Keratinocyte (primary cell): ENCODE measurements at regions not wholly inside any gene's neighbourhood (a gene's known extent, or its start where the extent isn't known, plus 50 kb on each side); places are given as distances from the start of the nearest gene placed in this dataset.

Source experiments
- DNase-seq: peaks from one replicate; pipeline ENCODE4 v3.0.0-alpha.2; 2011; ENCODE audit warnings: low read depth, missing footprints, low spot score
- FAIRE-seq: peaks from 2 replicates; lab custom pipeline; 2011; peaks lifted over from hg19 to GRCh38; lab: Jason Lieb, UNC
- H2AFZ ChIP-seq: 2 replicates; pipeline ENCODE4 v1.6.0; 2012; ENCODE audit warnings: low read length, control low read depth, inconsistent platforms; ENCODE audit not compliant: control insufficient read depth
- H3K27ac ChIP-seq: 2 replicates; pipeline ENCODE4 v1.5.1; 2011; ENCODE audit warnings: low read length; ENCODE audit not compliant: control insufficient read depth, insufficient read depth
- H3K27me3 ChIP-seq: 3 replicates; pipeline ENCODE4 v1.6.0; 2011; ENCODE audit warnings: low read length; ENCODE audit not compliant: control insufficient read depth, insufficient read depth; ENCODE audit errors: extremely low read depth
- H3K36me3 ChIP-seq, 2 experiments: 2 replicates in 1 of 2; 3 replicates in 1 of 2; pipeline ENCODE4 v1.5.1; 2011; ENCODE audit warnings: low read length in 2 of 2, mild to moderate bottlenecking in 1 of 2; ENCODE audit not compliant: control insufficient read depth in 2 of 2, insufficient read depth in 2 of 2; ENCODE audit errors: extremely low read depth in 1 of 2
- H3K4me1 ChIP-seq: 3 replicates; pipeline ENCODE4 v1.5.1; 2011; ENCODE audit warnings: low read length; ENCODE audit not compliant: control insufficient read depth, insufficient read depth; ENCODE audit errors: extremely low read depth
- H3K4me2 ChIP-seq: 3 replicates; pipeline ENCODE4 v1.6.0; 2011; ENCODE audit warnings: low read depth, low read length; ENCODE audit not compliant: control insufficient read depth, insufficient read depth; ENCODE audit errors: extremely low read depth
- H3K4me3 ChIP-seq, 3 experiments: fragments of 200-600 bp in 1 of 3; sonication (generic) in 1 of 3; 2 replicates in 2 of 3; 3 replicates in 1 of 3; pipeline ENCODE4 v1.5.1; 2011 to 2016; ENCODE audit warnings: low read length in 3 of 3, mild to moderate bottlenecking in 3 of 3, control low read depth in 2 of 3, inconsistent platforms in 1 of 3, low read depth in 1 of 3, mixed read lengths in 1 of 3, mixed run types in 1 of 3, moderate library complexity in 1 of 3; ENCODE audit not compliant: control insufficient read depth in 2 of 3, insufficient read depth in 2 of 3; ENCODE audit errors: extremely low read depth in 1 of 3
- H3K79me2 ChIP-seq: 2 replicates; pipeline ENCODE4 v1.6.0; 2012; ENCODE audit warnings: low read length; ENCODE audit not compliant: control insufficient read depth, insufficient read depth
- H3K9ac ChIP-seq: 3 replicates; pipeline ENCODE4 v1.6.0; 2011; ENCODE audit warnings: low read length; ENCODE audit not compliant: control insufficient read depth, insufficient read depth; ENCODE audit errors: extremely low read depth
- H3K9me1 ChIP-seq: 3 replicates; pipeline ENCODE4 v1.6.0; 2011; ENCODE audit warnings: low read length; ENCODE audit not compliant: control insufficient read depth, insufficient read depth; ENCODE audit errors: extremely low read depth
- H3K9me3 ChIP-seq: 2 replicates; pipeline ENCODE4 v1.5.1; 2012; ENCODE audit warnings: low read depth, low read length; ENCODE audit not compliant: control insufficient read depth
- H4K20me1 ChIP-seq: 3 replicates; pipeline ENCODE4 v1.6.0; 2011; ENCODE audit warnings: low read length; ENCODE audit not compliant: control insufficient read depth, insufficient read depth; ENCODE audit errors: extremely low read depth
- CTCF ChIP-seq, 3 experiments: IDR thresholded peaks in 1 of 3; conservative IDR thresholded peaks in 1 of 3; optimal IDR thresholded peaks in 1 of 3; 2 replicates in 2 of 3; 3 replicates in 1 of 3; pipeline versions ENCODE3 to v1.5.1; 2011; ENCODE audit warnings: low read length in 3 of 3, mild to moderate bottlenecking in 3 of 3, moderate library complexity in 2 of 3, control low read depth in 1 of 3, inconsistent platforms in 1 of 3; ENCODE audit not compliant: insufficient read depth in 2 of 3; ENCODE audit errors: extremely low read depth in 1 of 3
- EZH2 ChIP-seq: IDR thresholded peaks from one replicate; pipeline ENCODE4 v1.6.1; 2012; ENCODE audit warnings: inconsistent platforms, mild to moderate bottlenecking, low read length, moderate library complexity
- dilution Hi-C: fragments of 300-500 bp; cut with MboI; formaldehyde crosslinking; loops from one replicate; pipeline ENCODE4 v1.7.0; 2020; ENCODE audit warnings: low sequenced_read_pairs; ENCODE audit not compliant: extremely low pct_ligation_motif_present

GRCh38 chr10:78160591-78160990, 126.9 kb downstream of the RPS24 start:
- Histone ChIP-seq H2AFZ (no peak overlapping the region), H3K27me3 (no peaks in the 10 kb centered on the region), H3K9ac (no peak overlapping the region), H3K9me3 (no peaks in the 10 kb centered on the region), H3K9me1 (no peaks in the 10 kb centered on the region), H3K79me2 (no peaks in the 10 kb centered on the region), H4K20me1 (no peaks in the 10 kb centered on the region), H3K4me3 (no peak overlapping the region), H3K36me3 (no peaks in the 10 kb centered on the region), H3K4me1 (no peaks in the 10 kb centered on the region), H3K27ac (no peak overlapping the region), H3K4me2 (no peak overlapping the region)
- FAIRE-seq = no peak
- DNase-seq = no peak
- dilution Hi-C loops = no loop called here
- TF ChIP-seq EZH2 (no peak), CTCF (optimal IDR thresholded peaks at IDR 0.05 in 1 of 3, IDR thresholded peaks at IDR 0.05 in 1 of 3, conservative IDR thresholded peaks at IDR 0.05 in 1 of 3; ENCODE audit: extremely low read depth in 1 of 3, insufficient read depth in 2 of 3, low read length in 3 of 3) (no peak)

GRCh38 chr10:78162853-78163252, 129.2 kb downstream of the RPS24 start:
- dilution Hi-C loops = no loop called here
- no peak for DNase-seq
- Histone ChIP-seq H3K27me3 (no peaks in the 10 kb centered on the region), H2AFZ (no peak overlapping the region), H3K4me3 (no peak overlapping the region), H3K36me3 (no peaks in the 10 kb centered on the region), H4K20me1 (no peaks in the 10 kb centered on the region), H3K9ac (no peak overlapping the region), H3K9me1 (no peaks in the 10 kb centered on the region), H3K9me3 (no peaks in the 10 kb centered on the region), H3K4me1 (no peaks in the 10 kb centered on the region), H3K4me2 (no peak overlapping the region), H3K79me2 (no peaks in the 10 kb centered on the region), H3K27ac (no peak overlapping the region)
- FAIRE-seq = no peak
- TF ChIP-seq CTCF (optimal IDR thresholded peaks at IDR 0.05 in 1 of 3, IDR thresholded peaks at IDR 0.05 in 1 of 3, conservative IDR thresholded peaks at IDR 0.05 in 1 of 3; ENCODE audit: extremely low read depth in 1 of 3, insufficient read depth in 2 of 3, low read length in 3 of 3) (no peak), EZH2 (no peak)
